GM12801 (cell line): ENCODE measurements at regions not wholly inside any gene's neighbourhood (a gene's known extent, or its start where the extent isn't known, plus 50 kb on each side); places are given as distances from the start of the nearest gene placed in this dataset.

Source experiments
- TF ChIP-seq, protein P1 (sequence below): IDR thresholded peaks from one replicate; pipeline ENCODE4 v1.5.1; 2011; ENCODE audit warnings: control low read depth; ENCODE audit not compliant: insufficient read length; ENCODE audit errors: extremely low read depth

GRCh38 chr1:36606641-36607262 is 124.0 kb upstream of the CSF3R start:
- TF ChIP-seq, protein P1, sequence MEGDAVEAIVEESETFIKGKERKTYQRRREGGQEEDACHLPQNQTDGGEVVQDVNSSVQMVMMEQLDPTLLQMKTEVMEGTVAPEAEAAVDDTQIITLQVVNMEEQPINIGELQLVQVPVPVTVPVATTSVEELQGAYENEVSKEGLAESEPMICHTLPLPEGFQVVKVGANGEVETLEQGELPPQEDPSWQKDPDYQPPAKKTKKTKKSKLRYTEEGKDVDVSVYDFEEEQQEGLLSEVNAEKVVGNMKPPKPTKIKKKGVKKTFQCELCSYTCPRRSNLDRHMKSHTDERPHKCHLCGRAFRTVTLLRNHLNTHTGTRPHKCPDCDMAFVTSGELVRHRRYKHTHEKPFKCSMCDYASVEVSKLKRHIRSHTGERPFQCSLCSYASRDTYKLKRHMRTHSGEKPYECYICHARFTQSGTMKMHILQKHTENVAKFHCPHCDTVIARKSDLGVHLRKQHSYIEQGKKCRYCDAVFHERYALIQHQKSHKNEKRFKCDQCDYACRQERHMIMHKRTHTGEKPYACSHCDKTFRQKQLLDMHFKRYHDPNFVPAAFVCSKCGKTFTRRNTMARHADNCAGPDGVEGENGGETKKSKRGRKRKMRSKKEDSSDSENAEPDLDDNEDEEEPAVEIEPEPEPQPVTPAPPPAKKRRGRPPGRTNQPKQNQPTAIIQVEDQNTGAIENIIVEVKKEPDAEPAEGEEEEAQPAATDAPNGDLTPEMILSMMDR = no peak

GRCh38 chr1:36605942-36606640 is 123.4 kb upstream of the CSF3R start:
- TF ChIP-seq, protein P1 = no peak

DNA sequence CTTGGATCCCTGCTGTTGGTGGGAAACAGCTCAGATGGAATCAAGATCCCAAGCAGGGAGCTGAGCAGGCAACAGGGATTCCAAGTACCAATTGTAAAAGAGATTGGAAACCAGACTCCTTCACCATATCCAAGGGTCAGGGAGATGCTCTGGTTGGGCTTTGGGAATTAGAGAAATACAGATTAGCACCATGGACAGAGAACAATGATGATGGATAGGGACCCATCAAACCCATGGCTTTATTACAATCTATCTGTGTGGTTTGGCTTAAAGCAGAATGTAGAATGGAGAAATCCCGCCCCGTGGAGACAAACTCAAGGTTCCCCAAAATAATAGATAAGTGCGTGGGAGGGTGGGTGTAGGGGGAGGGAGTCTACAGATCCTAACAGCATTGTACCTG is 120.7 kb upstream of the CSF3R start:
- TF ChIP-seq, protein P1 = no peak

GRCh38 chr1:36602184-36602583 is 119.5 kb upstream of the CSF3R start:
- TF ChIP-seq, protein P1 = no peak

DNA sequence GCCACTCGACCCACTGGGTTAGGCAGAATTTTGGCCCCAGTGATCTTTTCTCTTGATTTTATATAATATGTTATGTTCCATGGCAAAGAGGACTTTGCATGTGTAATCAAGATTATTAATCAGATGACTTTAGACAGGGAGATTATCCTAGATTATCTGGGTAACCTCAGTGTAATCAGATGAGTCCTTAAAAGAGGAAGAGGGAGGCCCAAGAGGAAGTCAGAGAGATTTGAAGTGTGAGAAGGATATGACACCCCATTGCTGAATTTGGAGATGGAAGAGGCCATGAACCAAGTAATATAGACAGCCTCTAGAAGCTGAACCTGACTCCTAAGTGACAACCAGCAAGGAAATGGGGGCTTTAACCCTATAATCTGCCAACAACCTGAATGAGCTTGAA is 117.1 kb upstream of the CSF3R start:
- TF ChIP-seq, protein P1 = no peak

- TF ChIP-seq, protein P1 = no peak
These were observed 114.8 kb upstream of the CSF3R start for GRCh38 chr1:36597514-36597913.

DNA sequence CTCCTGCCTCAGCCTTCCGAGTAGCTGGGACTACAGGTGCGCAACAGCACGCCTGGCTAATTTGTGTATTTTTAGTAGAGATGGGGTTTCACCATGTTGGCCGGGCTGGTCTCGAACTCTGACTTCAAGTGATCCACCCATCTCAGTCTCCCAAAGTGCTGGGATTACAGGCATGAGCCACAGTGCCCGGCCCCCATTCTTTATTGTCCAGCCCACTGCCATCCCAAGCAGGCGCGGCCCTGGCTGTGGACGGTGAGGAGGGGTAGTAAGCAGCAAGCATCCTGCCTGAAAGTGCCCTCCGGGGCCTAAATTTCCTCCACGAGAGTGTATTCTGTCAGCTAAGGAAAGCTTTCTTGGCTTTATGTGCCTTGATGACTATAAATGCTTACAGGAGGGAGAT is 113.2 kb upstream of the CSF3R start:
- TF ChIP-seq, protein P1 = no peak
